Suppressor macrophage treated with lipopolysaccharide for 1 hour (primary cell): ENCODE measurements at regions not wholly inside any gene's neighbourhood (a gene's known extent, or its start where the extent isn't known, plus 50 kb on each side); places are given as distances from the start of the nearest gene placed in this dataset.
A peak's percentile ranks its signal among the peaks of the same experiment; 100 is the strongest.
"Not testable (repeated sequence)": the region's sequence is repeated elsewhere in the genome, so short reads cannot be mapped to it uniquely, and the experiment has no call there.

ENCODE experiments used
- DNase-seq, 3 donors: peaks; one replicate each; pipeline ENCODE4 v3.0.0-alpha.2; 2020 to 2022

DNA sequence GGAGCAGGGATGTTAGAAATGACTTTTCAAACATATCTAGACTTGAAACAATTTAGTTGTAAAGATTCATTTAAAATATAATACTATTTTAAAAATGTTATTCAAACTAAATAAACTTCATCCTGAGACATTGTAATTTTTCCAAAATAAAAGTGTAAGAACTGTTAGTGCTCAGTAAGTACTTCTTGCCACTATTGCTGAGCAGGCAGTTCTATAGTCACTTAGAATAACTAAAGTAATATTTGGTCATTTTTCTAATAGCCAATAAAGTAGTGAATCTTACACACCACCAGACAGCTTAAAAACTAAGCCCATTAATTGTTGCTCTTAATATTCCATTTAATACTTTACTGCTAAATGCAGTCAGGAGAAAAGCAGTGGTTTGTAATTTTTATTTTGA, 1120.0 kb upstream of the CDH10 start:
- DNase-seq: no peak

GRCh38 chr5:25763781-25764180, 1119.0 kb upstream of the CDH10 start:
- DNase-seq: no peak

- DNase-seq: no peak
Observed at GRCh38 chr5:25754895-25755294, 1110.1 kb upstream of the CDH10 start.

DNA sequence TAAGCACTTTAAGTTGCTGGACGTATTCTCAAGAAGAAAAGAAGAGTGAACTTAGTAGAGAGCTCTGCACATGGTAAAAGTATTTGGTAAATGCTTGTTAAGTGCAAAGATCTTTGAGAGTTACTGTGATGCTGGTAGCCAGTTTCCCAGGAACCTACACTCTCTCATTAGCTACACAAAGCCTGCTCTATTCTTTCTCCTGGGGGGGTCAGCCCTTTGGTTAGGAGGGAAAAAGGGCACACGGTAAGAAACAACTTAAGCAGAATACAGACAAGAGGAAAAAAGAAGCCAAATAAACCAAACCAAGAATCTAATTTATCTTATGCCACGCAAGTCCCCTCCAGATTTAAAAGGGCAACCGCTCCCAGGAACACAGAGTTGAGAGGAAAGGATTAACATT, 1100.1 kb upstream of the CDH10 start:
- DNase-seq: no peak

GRCh38 chr5:25716680-25717079, 1071.9 kb upstream of the CDH10 start:
- no peak for DNase-seq

DNA sequence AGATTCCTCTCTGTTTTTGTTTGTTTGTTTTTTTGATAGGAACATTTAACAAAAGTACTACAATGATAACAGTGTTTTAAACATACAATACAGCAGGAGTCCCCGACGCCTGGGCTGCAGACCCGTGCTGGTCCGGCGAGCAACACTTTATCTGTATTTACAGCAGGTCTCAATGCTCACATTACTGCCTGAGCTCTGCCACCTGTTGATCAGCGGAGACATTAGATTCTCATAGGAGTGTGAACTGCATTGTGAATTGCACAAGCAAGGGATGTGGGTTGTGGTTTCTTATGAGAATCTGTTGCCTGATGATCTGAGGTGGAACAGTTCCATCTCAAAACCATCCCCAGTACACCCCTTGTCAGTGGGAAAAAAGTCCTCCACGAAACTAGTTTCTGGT, 1068.5 kb upstream of the CDH10 start:
- DNase-seq: no peak

DNA sequence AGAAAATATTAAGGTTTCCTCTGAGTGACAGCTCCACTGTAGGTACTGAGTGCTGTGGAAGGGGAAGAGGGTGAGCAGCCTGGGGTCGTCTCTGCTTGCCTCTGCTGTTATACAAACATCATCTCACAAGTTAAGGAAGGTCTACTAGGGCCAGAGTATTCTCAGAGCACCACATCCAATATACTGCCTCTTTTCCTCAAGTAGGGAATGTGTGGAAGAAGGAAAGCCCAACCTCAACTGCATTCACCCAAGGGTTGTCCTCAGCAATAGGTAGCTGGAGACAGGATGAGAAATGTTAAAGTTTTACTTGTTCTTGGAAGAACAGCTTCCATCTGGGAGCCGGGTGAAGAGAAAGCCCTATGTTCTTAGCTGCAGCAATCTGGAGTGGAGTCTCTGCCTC, 1062.3 kb upstream of the CDH10 start:
- no peak for DNase-seq

GRCh38 chr5:25701936-25702335, 1057.2 kb upstream of the CDH10 start:
- no peak for DNase-seq

DNA sequence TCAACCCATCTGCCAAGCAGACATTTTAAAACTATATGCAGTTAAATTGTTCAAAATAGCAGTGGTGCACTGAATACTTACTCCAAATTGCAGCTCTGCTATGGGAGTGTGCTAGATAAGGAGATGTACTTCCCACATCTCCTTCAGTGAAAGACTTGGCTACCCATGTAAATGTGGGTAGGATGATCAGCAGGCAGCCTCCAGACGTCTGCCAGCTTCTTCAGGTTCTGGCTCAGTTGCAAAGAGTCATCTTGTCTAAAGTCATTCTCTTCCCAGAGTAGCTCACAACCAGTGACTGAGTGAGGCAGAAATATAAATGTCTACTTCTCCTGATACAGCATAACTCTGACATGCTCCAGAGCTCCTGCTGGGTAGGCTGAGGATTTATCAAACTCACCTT, 1050.0 kb upstream of the CDH10 start:
- DNase-seq: no peak

DNA sequence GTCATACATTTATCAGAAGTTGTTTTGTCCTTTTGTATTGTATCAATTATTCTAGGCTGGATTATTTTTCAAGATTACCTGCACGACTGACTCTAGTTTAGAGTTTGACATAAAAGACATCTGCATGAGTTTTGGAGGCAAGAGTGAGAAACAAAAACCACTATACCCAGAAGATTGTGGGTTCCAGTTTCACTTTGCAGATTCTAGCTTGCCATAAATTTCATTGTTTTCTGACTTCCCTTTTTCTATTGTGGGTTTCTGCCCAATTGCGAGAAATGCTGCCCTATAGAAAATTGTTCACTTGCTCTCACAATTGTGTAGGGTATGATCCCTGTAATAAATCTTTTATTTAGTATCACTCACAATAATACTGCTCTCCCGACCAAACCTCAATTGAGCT, 1043.4 kb upstream of the CDH10 start:
- DNase-seq: peak in 1 of 3 donors; percentile 1

DNA sequence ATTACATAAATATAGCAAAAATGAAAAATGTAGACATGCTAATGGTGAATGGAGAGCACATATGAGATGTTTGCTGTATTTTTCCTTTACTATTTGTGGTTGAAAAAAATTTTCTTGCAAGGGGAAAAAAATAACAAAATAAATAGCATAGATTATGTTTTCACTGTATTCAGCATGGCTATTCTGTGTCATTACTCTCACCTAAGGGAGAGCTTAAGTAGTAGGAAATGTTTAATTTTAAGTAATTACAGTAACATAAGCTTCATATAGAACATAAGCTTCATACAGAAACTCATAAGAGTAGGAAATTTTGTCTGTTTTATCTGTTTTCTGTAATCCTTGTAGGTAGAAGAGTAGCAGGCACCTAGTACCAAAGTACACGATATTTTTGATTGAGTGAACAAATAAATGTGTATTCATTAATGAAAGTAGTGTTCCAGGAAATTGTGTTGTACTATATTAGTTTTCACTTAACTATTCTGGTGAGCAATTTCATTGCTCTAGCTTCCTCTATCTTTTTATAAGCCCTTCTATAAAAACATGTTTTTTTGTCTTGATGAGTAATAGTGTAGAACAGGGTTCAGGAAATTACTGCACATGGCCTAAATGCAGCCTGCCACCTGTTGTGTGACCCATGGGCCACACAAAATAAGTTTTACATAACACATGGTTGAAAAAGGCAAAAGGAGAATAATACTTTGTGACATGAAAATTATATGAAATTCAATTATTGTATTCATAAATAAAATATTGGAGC, 1025.0 kb upstream of the CDH10 start:
- no peak for DNase-seq

GRCh38 chr5:25662610-25663009, 1017.8 kb upstream of the CDH10 start:
- DNase-seq: no peak

DNA sequence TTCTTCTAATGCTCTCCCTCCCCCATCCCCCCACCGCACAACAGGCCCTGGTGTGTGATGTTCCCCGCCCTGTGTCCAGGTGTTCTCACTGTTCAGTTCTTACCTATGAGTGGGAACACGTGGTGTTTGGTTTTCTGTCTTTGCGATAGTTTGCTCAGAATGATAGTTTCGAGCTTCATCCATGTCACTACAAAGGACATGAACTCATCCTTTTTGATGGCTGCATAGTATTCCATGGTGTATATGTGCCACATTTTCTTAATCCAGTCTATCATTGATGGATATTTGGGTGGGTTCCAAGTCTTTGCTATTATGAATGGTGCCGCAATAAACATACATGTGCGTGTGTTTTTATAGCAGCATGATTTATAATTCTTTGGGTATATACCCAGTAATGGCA, 1005.5 kb upstream of the CDH10 start:
- not testable (repeated sequence) for DNase-seq

DNA sequence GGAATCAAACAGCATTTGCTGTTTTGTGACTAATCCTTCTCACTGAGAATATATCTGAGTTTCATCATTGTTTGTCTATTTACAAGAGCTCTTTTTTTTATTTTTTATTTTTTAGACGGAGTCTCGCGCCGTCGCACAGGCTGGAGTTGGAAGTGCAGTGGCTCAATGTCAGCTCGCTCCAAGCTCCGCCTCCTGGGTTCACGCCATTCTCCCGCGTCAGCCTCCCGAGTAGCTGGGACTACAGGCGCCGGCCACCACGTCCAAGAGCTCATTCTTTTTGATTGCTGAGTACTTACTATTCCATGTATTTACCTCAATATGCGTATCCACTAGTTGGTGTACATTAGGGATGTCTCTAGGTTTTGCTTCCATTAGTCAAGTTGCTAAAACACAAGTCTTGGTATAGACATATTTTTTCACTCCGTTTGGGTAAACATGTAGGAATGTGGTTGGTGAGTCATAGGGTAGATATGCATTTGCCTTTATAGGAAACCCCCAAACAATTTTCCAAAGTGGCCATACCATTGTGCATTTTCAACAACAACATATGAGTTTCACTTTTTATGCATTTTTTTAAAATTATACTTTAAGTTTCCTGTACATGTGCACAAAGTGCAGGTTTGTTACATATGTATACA, 1005.0 kb upstream of the CDH10 start:
- DNase-seq: no peak

GRCh38 chr5:25646421-25647341, 1001.9 kb upstream of the CDH10 start:
- no peak for DNase-seq

DNA sequence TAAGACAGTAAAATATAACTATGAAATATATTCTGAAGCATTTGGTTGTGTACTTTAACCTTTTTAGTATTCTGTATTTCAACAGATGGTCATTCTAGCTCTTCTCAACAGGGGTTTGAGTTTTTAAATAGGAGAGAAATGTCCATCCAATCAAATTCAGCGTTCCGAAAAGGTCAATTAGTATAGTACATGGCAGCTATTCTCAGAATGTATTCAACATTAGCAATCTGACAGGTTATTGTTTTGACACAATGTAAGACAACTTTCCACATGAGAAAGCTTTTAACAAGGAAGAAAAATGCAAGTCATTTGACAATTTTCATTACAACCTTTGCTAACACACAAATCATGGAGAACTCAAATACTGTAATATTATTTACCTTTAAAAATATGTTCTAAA, 996.3 kb upstream of the CDH10 start:
- DNase-seq: no peak

GRCh38 chr5:25619273-25619672, 974.5 kb upstream of the CDH10 start:
- DNase-seq: no peak

DNA sequence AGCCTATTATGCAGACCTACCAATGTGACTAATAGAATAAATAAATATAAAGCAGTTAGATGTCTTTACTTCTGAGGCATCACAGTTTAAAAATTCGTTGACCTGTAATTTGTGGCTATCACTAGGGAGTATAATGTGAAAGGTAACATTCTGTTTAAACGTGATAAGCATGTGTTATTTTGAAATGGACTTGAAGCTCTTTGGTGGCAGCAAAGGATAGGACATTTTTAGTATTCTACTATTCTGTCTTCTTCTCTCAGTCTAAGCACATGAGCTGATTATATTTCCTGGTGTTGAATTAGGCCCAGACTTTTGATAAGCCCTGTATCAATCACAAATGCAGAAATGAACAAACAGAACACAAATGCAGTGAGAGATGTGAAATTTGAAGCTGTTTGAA, 974.0 kb upstream of the CDH10 start:
- DNase-seq: no peak

GRCh38 chr5:25614466-25614865, 969.7 kb upstream of the CDH10 start:
- no peak for DNase-seq

DNA sequence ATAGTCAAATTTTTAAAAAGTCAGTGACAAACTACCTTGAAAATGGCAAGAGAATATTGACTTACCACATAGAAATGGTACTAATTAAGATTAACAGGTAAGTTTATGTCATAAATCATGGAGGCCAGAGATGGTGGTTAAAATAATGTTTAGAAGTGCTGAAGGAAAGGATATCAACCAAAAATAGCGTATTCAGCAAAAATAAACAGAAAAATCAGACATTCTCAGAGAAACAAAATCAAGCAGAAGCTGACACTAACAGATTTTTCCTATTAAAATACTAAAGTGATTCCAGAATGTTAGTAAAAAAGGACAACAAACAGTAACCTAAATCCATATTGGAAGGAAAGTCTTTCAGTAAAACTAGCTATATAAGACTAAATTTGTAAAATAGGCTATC, 959.9 kb upstream of the CDH10 start:
- no peak for DNase-seq

DNA sequence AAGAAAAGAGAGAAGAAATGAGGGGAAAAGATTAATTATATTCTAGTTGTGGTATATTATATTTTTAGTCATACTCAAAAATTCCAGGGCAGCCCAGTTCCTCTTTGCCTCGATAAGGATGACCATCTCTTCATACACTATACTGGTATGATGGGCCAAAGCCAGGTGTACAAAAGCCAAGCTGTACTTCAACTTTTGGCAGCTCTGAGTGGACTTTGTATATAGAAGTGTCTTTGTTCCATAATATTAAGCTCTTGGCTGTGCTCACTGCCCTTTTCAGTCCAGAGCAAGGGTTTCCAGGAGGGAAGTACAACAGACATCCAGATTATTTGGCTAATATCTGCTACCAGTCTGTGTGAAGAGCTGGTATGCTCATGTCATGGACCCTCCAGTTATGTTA, 934.3 kb upstream of the CDH10 start:
- DNase-seq: no peak

DNA sequence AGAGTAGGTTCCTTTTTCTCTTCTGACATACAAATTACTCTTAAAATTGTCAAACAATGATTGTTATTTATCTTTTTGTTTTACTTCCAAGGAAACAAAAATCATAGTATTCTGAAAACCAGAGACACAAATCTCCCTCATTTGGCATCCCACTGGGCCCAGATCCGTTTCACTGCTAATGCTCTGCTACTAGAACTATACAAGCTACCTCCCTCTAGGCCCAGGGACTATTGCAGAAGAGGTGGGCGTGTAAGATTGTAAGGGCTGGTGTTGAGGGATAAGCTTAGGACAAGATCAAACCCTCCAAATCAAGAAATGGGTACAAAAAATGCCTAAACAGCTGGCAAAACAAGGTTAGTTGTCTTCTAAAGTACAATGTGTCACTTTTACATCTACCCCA, 928.9 kb upstream of the CDH10 start:
- DNase-seq: no peak

GRCh38 chr5:25570067-25570583, 925.3 kb upstream of the CDH10 start:
- DNase-seq: no peak
